ENCODE measurements at regions not wholly inside any gene's neighbourhood (a gene's known extent, or its start where the extent isn't known, plus 50 kb on each side); places are given as distances from the start of the nearest gene placed in this dataset.

DNA sequence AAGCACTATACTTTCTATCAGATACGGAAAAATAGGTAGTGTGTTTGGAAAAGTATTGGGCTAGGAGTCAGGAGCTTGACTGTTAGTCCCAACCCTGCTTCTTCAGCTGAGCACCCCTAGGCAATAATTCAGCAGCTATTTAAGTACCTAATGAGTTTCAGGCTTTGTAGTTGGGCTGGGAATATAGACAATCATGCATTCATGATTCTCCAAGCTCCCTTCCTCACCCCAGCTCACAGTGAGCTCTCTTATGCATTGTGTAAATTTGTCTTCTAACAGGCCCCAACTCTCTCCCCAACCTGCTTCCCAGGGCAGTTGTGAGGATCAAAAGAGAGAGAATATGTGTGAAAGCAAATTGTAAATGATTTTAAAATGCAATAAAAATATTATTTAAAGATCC is 201.2 kb downstream of the MSX2 start:
- TF ChIP-seq, protein P1, sequence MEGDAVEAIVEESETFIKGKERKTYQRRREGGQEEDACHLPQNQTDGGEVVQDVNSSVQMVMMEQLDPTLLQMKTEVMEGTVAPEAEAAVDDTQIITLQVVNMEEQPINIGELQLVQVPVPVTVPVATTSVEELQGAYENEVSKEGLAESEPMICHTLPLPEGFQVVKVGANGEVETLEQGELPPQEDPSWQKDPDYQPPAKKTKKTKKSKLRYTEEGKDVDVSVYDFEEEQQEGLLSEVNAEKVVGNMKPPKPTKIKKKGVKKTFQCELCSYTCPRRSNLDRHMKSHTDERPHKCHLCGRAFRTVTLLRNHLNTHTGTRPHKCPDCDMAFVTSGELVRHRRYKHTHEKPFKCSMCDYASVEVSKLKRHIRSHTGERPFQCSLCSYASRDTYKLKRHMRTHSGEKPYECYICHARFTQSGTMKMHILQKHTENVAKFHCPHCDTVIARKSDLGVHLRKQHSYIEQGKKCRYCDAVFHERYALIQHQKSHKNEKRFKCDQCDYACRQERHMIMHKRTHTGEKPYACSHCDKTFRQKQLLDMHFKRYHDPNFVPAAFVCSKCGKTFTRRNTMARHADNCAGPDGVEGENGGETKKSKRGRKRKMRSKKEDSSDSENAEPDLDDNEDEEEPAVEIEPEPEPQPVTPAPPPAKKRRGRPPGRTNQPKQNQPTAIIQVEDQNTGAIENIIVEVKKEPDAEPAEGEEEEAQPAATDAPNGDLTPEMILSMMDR (conservative IDR thresholded peaks at IDR 0.05; ENCODE audit: low read depth, low read length) = no peak
- no peak for TF ChIP-seq EZH2phosphoT487 (IDR thresholded peaks at IDR 0.05; ENCODE audit: borderline replicate concordance, low read length)
- TF ChIP-seq EZH2 (IDR thresholded peaks at IDR 0.05; ENCODE audit: low read length, unreplicated experiment) = no peak
